Activated CD8-positive, alpha-beta memory T cell treated with anti-CD3 and anti-CD28 coated beads, Interleukin-2, amount 10 ng/mL, durations not matched to agents 7 days and 5 days (primary cell): ENCODE measurements at regions not wholly inside any gene's neighbourhood (a gene's known extent, or its start where the extent isn't known, plus 50 kb on each side); places are given as distances from the start of the nearest gene placed in this dataset.
"Not testable (repeated sequence)": the region's sequence is repeated elsewhere in the genome, so short reads cannot be mapped to it uniquely, and the experiment has no call there.

Experiments used
- ATAC-seq: fragments of 150-1000 bp; cut with Tn5 transposase; one replicate; pipeline ENCODE4 v1.10.0; 2021; ENCODE audit warnings: moderate library complexity
- CTCF ChIA-PET: fragments of 350-600 bp; sonication (Branson Sonifier 250); formaldehyde crosslinking; loops from one replicate; lab custom pipeline; 2021; ENCODE audit warnings: antibody characterized with exemption; lab: Charles Lee
- DNase-seq: peaks from one replicate; pipeline ENCODE4 v3.0.0-alpha.2; 2020
- H3K27ac Mint-ChIP-seq: one replicate; pipeline ENCODE4 v1.8.0; 2021; ENCODE audit warnings: mild to moderate bottlenecking, mixed read lengths
- H3K27me3 Mint-ChIP-seq: one replicate; pipeline ENCODE4 v1.8.0; 2021; ENCODE audit warnings: mixed read lengths
- H3K36me3 Mint-ChIP-seq: one replicate; pipeline ENCODE4 v1.8.0; 2021; ENCODE audit warnings: mild to moderate bottlenecking, mixed read lengths
- H3K4me1 Mint-ChIP-seq: one replicate; pipeline ENCODE4 v1.8.0; 2021; ENCODE audit warnings: mixed read lengths
- H3K4me3 Mint-ChIP-seq: one replicate; pipeline ENCODE4 v1.8.0; 2021; ENCODE audit warnings: mild to moderate bottlenecking, moderate library complexity, mixed read lengths
- H3K9me3 Mint-ChIP-seq: one replicate; pipeline ENCODE4 v1.8.0; 2022; ENCODE audit warnings: low read depth, mixed read lengths

DNA sequence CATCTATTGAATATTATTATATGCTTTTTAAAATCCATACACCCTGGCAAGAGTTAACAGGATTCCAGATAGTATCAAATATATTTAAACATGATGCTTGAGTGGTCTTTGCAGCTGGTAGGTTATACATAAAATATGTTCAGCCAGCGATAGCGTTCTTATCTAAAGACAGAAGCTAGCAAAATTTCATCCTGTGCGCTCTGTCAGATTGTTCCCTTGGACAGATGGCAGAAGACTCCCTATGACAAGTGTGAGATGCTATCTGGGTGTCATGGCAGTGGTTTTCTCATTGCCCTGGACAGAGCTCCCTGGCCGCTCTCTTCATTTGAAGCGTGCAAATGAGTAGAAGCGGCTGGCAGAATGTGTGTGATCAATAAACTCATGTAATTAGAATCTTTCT lies 175.2 kb upstream of the SOX14 start:
- ATAC-seq (no peak), DNase-seq (no peak)
- no peak overlapping the region for H3K27ac Mint-ChIP-seq
- H3K4me3 Mint-ChIP-seq: no peak overlapping the region
- no peaks in the 10 kb centered on the region for H3K36me3 Mint-ChIP-seq
- peaks cover 3% of the 10 kb centered on the region for H3K9me3 Mint-ChIP-seq
- no peaks in the 10 kb centered on the region for H3K27me3 Mint-ChIP-seq
- CTCF ChIA-PET: no interaction called here
- H3K4me1 Mint-ChIP-seq: no peaks in the 10 kb centered on the region

DNA sequence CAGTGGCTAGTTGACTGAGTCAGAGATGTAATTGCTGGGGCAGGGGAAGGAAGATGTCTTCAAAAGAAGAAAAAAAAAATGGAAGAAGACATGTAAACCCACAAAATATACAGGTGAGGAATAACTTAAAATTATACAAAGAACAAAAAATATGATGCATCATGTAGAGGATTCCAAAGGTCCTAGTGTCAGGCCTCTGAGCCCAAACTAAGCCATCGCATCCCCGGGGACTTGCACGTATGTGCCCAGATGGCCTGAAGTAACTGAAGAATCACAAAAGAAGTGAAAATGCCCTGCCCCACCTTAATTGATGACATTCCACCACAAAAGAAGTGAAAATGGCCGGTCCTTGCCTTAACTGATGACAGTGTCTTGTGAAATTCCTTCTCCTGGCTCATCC lies 168.7 kb upstream of the SOX14 start:
- H3K36me3 Mint-ChIP-seq, H3K27ac Mint-ChIP-seq, H3K4me1 Mint-ChIP-seq, CTCF ChIA-PET, H3K27me3 Mint-ChIP-seq, DNase-seq, H3K4me3 Mint-ChIP-seq, ATAC-seq: not testable (repeated sequence)
- peaks cover 10% of the 10 kb centered on the region for H3K9me3 Mint-ChIP-seq

DNA sequence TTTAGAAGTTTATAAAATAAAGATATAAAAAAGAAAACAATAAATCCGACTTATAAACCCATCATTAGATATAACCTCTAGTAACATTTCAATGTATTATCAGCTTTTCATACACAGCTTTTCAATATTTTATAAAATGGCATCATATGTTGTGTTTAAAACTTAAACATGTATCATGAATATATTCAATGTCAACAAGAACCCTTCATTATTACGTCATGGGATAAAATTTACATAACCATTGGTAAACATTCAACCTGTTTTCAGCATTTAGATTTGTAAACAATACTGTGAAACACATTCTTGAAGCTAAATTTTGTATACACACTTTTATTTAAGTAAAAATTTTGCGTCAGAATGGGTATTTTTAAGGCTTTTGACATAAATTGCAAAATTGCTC lies 153.4 kb upstream of the SOX14 start:
- Mint-ChIP-seq H3K4me1 (no peaks in the 10 kb centered on the region), H3K4me3 (no peak overlapping the region), H3K27me3 (no peaks in the 10 kb centered on the region), H3K36me3 (no peaks in the 10 kb centered on the region), H3K27ac (no peak overlapping the region), H3K9me3 (no peaks in the 10 kb centered on the region)
- DNase-seq (no peak), ATAC-seq (no peak)
- CTCF ChIA-PET: no interaction called here

DNA sequence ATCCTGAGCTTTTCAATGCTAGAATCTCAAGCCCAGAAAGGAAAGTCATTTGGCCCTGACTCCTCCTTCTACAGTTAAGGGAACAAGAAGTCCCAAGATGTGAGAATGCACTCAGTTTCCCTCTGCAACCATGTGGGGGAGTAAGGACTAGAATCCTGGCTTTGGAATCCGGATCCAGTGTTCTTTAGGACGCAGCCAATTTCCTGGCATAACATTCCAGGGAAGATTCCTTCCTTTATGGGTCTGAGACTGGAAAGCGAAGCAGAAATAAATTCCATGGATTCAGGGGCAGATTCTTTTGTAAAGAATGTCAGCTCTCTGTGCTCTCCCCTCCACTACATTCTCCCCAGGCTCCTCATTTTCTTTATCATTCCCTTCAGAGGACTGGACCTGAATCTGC lies 151.8 kb upstream of the SOX14 start:
- Mint-ChIP-seq H3K36me3 (no peaks in the 10 kb centered on the region), H3K27me3 (no peaks in the 10 kb centered on the region), H3K4me3 (no peak overlapping the region), H3K27ac (no peak overlapping the region), H3K9me3 (no peaks in the 10 kb centered on the region), H3K4me1 (no peaks in the 10 kb centered on the region)
- ATAC-seq: no peak
- CTCF ChIA-PET: interaction anchor here (1.2 kb wide), 1 partner anchor 170 kb away, joined by 3 read pairs; no protein-coding TSS in a partner anchor
- no peak for DNase-seq

DNA sequence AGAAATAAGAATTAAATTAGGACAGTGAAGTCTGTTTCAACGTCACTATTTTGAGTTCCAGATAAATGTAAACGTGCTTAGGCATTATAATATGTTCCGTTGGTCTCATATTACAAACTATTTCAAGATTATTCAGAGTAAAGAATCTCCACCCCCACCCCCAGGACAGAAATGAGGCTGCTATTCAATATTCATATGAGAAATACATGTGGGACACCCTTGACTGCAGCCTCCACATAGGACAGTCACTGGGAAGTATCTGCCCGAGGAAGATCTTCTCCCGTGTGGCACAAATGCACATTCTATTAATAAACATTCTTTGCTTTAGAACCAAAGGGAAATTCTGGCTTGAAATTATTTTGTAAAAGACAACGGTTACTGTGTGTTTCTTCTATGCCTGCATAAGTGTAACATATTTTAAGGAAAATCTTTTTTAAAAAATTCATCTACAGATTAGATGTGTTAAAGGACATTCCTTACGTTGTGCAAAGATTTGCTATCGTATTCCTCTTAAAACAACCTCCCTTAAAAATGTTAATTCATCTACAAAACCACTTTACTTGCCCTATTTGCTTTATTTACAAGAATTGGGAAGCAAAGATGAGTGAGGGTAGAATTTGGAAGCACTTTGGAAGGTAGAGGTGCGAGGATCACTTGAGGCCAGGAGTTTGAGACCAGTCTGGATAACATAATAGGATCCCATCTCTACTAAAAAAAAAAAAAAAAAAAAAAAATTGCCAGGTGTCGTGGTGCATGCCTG lies 148.3 kb upstream of the SOX14 start:
- H3K27me3 Mint-ChIP-seq: no peaks in the 10 kb centered on the region
- H3K27ac Mint-ChIP-seq: no peak overlapping the region
- H3K9me3 Mint-ChIP-seq: no peaks in the 10 kb centered on the region
- no peaks in the 10 kb centered on the region for H3K36me3 Mint-ChIP-seq
- ATAC-seq (no peak), DNase-seq (no peak)
- H3K4me3 Mint-ChIP-seq: no peak overlapping the region
- H3K4me1 Mint-ChIP-seq: no peaks in the 10 kb centered on the region
- CTCF ChIA-PET: no interaction called here

DNA sequence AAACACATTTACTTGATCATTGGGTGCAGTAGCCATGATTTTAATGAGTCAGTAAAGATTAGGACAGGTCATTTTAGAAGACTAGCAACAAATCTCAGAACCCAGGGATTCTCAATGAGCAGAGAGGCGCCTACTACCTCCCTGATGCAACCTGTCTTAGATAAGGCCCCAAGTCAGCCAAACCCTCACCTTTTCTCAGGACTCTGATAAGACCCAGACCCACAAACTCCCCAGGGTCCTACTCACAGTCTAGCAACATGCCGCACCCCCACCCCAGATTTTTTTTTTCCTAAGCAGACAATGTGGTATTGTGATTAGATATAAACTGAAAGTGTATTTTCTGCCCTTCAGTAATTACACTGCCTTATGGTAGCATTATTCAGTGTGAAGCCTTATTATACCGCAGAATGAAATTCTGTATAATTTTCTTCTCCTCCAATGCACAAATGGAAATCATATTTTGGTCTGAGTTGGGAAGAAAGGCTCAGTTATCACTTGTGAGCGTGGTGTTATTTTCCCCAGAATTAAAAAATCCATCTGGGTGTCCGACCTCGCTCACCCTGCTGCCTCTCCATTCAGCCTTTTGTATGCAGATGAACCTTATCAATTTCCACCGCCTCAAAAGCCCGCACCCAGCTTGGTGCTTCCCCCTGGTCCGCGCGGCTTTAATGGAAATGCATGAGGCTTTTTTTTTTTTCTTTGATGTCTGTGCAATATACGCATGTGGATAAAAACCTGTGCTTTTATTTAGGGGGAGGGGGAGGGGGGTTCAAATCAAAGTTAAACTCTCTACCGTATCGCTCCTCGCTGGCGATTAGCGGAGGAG lies 122.0 kb upstream of the SOX14 start:
- H3K27ac Mint-ChIP-seq: no peak overlapping the region
- DNase-seq (no peak), ATAC-seq (no peak)
- H3K4me3 Mint-ChIP-seq: no peak overlapping the region
- CTCF ChIA-PET: no interaction called here
- peaks cover 4% of the 10 kb centered on the region for H3K27me3 Mint-ChIP-seq
- peaks cover 6% of the 10 kb centered on the region for H3K9me3 Mint-ChIP-seq
- H3K36me3 Mint-ChIP-seq: peaks cover 1% of the 10 kb centered on the region
- no peaks in the 10 kb centered on the region for H3K4me1 Mint-ChIP-seq

DNA sequence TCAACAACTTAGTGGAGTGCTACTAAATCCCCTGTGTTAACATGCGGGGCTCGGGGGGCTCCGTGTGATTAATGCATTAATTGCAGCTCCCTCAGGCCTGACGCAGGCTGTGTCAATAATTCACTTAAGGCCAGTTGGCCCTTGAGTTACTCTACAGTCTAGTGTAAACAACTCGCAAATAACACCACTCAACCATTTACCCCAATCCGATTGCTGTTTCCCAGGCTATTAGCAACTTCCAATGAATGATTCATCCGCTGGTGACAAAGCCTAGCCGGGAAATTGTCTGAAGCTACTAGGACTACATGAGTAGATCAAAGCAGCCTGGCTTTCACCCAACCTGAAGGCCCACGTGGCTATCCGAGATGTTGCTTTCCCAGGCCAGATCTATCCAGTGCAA lies 121.3 kb upstream of the SOX14 start:
- ATAC-seq: no peak
- Mint-ChIP-seq H3K9me3 (peaks cover 6% of the 10 kb centered on the region), H3K4me1 (no peaks in the 10 kb centered on the region), H3K4me3 (no peak overlapping the region), H3K27me3 (peaks cover 4% of the 10 kb centered on the region), H3K36me3 (peaks cover 1% of the 10 kb centered on the region), H3K27ac (no peak overlapping the region)
- CTCF ChIA-PET: no interaction called here
- no peak for DNase-seq

DNA sequence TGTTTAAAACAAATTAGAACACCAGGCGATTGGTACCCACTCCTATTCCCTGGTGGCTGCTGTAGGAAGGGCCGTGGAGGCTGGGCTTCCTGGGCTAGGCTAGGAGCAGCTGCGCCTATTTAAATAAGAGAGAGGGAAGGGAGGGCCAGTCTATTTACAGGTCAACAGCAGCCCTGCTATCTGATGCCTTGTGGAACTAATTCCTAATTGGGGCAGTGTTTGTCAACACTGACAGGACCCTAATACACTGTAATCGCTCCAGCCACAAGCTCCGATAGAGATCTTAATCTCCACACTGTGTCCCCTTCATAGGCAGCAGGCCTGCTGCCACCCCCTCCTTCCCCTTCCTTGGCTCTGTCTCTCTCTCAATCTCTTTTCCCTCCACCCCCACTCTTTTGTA lies 116.9 kb upstream of the SOX14 start:
- ATAC-seq (no peak), DNase-seq (no peak)
- Mint-ChIP-seq H3K27me3 (peaks cover 2% of the 10 kb centered on the region), H3K27ac (no peak overlapping the region), H3K4me3 (no peak overlapping the region), H3K36me3 (no peaks in the 10 kb centered on the region), H3K9me3 (no peaks in the 10 kb centered on the region), H3K4me1 (no peaks in the 10 kb centered on the region)
- CTCF ChIA-PET: no interaction called here

DNA sequence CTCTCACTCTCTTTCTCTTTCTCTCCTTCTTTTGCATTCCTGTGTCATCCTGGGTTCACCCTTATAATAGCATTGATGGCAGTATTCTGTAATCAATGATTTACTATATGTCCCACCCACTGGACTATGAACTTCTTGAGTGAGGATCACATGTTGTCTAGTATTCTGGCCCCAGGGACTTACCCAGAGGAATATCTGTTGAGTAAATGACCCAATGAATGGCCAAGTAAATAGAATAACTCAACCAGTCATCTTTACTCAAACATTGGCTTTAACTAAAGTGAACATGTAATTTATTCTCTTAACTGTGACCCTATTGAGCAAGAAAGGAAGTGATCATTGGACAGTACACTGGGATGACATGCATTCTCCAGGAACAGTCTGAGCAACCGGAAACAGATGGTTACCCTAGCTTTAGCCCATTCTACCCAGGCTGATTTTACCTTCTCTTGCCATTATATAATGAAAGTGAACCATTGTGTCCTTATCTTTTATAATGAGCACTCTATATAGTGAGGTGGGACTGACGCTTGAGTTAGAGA lies 94.5 kb upstream of the SOX14 start:
- no peak for DNase-seq
- no peak overlapping the region for H3K27ac Mint-ChIP-seq
- no peak for ATAC-seq
- H3K9me3 Mint-ChIP-seq: peaks cover 3% of the 10 kb centered on the region
- H3K4me1 Mint-ChIP-seq: no peaks in the 10 kb centered on the region
- no peaks in the 10 kb centered on the region for H3K36me3 Mint-ChIP-seq
- no peak overlapping the region for H3K4me3 Mint-ChIP-seq
- H3K27me3 Mint-ChIP-seq: no peaks in the 10 kb centered on the region
- CTCF ChIA-PET: no interaction called here

DNA sequence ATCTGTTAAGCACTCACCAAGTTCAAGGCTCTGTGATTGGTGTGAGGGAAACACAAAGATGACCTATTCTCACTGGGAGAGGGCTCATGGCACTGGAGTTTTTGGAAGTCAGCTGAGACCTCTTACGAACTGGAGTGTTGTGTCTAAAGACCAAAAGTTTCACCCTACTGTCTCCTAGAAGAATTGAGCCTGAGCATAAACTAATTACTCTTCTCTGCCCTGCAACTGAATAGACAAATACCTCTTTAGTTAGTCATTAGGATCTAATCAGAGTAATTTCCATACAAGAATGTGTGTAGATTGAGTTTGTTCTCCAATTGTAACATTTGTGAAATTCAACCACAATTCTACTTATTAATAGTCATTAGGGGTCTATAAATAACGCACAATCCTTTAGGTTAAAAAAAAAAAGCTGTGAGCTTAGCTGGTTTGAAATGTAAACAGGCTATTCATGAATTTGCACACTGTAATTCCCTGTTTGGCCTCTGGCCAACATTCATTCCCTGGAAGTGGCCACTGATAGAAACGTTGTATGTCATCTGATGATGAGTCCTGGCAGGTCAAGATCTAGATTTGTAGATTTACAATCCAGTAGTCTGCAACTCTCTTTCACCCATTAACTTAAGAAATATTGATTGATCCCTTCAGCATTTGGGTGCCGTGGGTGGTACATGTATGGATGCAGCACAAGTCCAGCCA lies 76.8 kb upstream of the SOX14 start:
- CTCF ChIA-PET: no interaction called here
- Mint-ChIP-seq H3K36me3 (no peaks in the 10 kb centered on the region), H3K9me3 (no peaks in the 10 kb centered on the region), H3K27ac (no peak overlapping the region), H3K4me1 (no peaks in the 10 kb centered on the region), H3K4me3 (no peak overlapping the region), H3K27me3 (no peaks in the 10 kb centered on the region)
- DNase-seq: no peak
- no peak for ATAC-seq

DNA sequence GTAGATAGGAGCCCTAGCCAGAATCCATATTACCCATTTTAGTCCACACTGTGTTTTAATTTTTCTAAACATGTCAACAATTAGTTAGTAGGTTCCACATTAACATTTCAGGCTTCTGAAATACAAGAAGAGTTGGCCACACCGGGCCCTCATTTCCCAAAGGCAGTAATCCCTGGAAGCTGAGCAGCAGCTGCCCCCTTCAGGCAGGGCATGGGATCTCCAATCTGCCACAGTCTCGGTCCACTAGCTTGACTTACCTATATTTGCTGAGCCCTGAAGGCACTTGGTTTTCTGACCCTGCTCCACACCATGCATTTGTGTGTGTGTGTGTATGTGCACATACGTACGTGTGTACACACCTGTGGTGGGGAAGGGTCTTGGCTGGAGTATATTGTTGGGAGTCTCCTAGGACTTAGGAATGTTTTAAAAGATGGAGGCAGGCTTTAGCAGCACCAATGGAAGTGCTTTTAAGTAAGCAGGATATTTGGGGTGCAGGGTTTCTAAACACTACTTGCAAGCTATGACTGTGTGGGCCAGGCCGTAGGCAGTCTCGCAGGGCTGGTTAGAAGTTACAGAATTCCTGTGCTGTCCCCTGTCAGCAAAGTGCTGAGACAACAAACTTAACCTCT lies 71.2 kb upstream of the SOX14 start:
- CTCF ChIA-PET: no interaction called here
- Mint-ChIP-seq H3K27ac (no peak overlapping the region), H3K36me3 (no peaks in the 10 kb centered on the region), H3K4me1 (no peaks in the 10 kb centered on the region), H3K27me3 (no peaks in the 10 kb centered on the region), H3K4me3 (no peak overlapping the region), H3K9me3 (peaks cover 3% of the 10 kb centered on the region)
- no peak for ATAC-seq
- no peak for DNase-seq

DNA sequence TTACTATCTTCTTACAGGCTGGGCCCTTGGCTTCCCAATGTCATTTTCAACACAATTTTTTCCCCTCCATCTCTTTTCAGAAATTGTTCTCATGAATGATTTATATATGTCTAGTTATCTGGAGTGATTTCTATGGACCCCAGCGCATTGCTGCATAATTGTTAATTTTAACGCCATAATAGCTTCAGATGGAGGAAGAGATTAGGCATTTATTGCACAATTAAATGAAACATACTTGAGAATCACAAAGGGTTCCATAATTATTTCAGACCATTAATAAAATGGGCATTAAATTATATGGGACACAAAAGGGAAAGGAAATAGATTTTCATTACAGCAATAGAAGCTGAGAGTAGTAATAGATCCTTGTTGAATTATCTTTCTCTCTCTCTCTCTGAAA lies 70.3 kb upstream of the SOX14 start:
- H3K36me3 Mint-ChIP-seq: no peaks in the 10 kb centered on the region
- H3K4me1 Mint-ChIP-seq: no peaks in the 10 kb centered on the region
- CTCF ChIA-PET: no interaction called here
- peaks cover 3% of the 10 kb centered on the region for H3K9me3 Mint-ChIP-seq
- no peaks in the 10 kb centered on the region for H3K27me3 Mint-ChIP-seq
- ATAC-seq (no peak), DNase-seq (no peak)
- no peak overlapping the region for H3K4me3 Mint-ChIP-seq
- H3K27ac Mint-ChIP-seq: no peak overlapping the region

DNA sequence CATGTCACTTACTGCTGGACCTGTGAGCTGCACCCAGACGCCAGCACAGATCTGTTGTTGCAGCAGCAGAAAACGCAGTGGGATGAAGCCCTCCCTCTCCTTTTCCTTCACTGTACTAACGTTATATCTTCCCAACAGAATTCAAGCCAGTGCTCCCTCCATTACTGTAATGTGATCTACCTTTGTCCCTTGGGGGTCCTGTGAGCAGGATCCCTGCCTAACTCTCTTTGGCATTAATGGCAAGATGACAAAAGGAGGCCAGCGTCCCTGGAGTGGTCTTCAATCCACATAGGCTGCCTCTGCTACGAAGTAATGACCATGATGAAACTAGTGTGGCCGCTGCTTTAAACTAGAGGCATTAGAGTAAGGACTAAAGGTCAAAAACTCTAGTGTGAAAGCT lies 69.3 kb upstream of the SOX14 start:
- no peak overlapping the region for H3K27ac Mint-ChIP-seq
- no peaks in the 10 kb centered on the region for H3K27me3 Mint-ChIP-seq
- H3K9me3 Mint-ChIP-seq: peaks cover 3% of the 10 kb centered on the region
- CTCF ChIA-PET: no interaction called here
- H3K36me3 Mint-ChIP-seq: no peaks in the 10 kb centered on the region
- no peak for ATAC-seq
- H3K4me1 Mint-ChIP-seq: no peaks in the 10 kb centered on the region
- H3K4me3 Mint-ChIP-seq: no peak overlapping the region
- no peak for DNase-seq
